GM18870 (cell line): ENCODE measurements at regions not wholly inside any gene's neighbourhood (a gene's known extent, or its start where the extent isn't known, plus 50 kb on each side); places are given as distances from the start of the nearest gene placed in this dataset.

Source experiments
- ATAC-seq: cut with Tn5 transposase; IDR thresholded peaks from one replicate; pipeline ENCODE4 v1.9.1; 2021; ENCODE audit warnings: moderate library complexity; ENCODE audit not compliant: unreplicated experiment

DNA sequence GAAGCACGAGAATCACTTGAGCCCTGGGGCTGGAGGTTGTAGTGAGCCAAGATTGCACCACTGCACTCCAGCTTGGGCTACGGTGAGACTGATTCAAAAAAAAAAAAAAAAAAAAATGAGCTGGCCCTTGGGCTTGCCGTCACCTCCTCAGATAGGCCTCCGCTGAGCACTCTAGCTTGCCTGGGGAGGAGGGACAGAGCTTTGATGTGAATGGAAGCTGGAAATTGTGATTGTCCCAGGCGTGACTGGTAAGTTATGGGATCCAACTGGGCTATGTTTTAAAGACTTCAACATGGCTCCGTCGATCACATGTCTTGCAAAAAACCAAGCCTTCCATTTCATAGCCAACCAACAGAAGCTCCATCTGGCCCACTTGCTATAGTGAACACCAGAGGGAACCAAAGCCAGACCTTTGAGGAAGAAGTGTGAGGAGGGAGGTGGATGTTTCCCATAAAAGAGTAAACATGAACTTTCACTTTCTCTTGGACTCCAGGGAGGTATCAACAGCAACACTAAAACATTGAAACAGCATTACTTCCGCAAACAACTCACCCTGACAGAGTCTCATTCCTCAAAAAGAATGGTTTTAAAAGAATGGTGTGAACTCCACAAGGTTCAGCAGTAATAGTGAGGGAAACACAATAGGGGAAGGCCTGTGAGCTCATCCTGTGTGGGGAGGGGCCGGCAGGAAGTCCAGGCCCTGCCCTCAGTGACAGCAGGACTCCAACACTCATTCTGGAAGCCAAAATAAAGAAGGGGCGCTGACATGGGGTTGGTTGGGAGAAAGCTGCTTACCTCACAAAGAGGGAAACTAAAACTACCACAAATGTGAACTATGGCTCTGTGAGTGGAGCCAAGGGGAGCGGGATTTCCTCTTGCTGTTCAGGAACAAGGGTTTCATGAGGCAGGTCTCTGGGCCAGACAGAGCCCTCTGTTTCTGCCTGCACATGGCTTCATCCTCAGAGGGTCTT is 59.2 kb upstream of the IL12A start:
- ATAC-seq = peak; percentile 77

DNA sequence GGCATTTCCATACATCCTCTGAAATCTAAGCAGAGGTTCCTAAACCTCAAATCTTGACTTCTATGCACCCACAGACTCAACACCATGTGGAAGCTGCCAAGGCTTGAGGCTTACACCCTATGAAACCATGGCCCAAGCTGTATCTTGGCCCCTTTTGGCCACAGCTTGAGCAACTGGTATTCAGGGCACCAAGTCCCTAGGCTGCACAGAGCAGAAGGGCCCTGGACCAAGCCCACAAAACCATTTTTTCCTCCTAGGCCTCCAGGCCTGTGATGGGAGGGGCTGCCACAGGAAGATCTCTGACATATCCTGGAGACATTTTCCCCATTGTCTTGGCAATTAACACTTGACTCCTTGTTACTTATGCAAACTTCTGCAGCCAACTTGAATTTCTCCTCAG is 54.4 kb upstream of the IL12A start:
- no peak for ATAC-seq

DNA sequence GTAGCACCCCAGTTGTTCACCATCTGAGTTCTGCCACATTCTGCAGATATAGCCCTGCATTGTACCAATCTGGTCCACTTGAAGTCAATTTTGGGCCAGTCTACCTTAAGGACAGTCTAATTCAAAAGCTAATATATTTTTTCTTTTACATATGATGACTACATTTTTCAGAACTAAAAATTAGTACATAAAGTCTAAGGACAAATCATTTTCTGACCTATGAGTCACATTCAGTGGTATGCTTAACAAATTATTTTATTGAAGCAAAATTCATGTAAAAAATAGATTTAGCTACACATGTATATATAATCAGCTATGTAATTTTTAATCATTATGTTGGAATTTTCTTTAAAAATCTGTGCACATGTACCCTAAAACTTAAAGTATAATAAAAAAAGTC is 52.1 kb upstream of the IL12A start:
- ATAC-seq = no peak

DNA sequence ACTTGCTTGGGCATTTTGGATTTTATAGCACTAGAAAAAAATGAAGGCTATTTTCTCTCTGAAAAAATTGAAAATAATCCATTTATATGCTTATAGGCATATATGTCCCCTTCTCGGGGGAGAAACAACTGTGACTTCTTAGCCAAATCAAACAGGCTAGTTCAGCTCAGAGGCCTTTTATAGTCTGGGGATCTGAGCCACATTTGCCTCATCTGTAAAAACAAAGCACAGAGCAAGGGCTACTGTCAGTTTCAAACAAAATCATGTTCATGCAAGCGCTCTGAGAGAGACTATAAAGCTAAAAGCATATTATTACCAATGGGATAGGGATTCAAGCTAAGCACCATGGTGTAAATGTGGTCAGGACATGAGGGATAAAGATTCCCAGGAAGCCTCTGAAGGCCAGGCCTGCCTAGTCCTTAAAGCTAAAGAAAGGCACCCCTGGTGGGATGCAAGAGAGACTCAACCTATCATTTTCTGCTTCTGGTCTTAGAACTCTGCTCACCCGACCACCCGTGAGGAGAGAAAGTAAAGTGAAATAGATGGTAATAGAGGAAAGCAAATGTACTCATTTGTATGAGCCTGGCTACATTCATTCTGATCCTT is 51.0 kb upstream of the IL12A start:
- no peak for ATAC-seq

DNA sequence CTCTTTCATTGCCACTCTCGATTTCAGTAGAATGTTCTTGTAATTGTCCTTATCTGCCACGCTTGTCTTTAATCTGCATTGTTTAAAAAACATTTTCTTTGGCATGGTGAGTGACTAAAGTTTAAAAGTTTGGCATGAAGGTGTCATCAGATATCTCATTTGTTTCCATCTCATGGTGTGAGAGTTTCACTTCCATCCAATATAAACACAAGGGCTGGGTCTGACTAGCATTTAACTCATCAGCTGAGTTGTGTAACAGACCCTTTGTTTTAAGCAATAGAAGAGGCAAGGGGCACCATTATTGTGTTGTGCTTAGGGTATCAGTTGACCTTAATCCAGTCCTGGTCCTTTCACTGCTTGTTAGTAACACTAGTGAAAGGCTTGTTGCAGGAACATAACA is 49.9 kb upstream of the IL12A start:
- no peak for ATAC-seq
